Uterus (tissue), 2 donors: ENCODE measurements at regions not wholly inside any gene's neighbourhood (a gene's known extent, or its start where the extent isn't known, plus 50 kb on each side); places are given as distances from the start of the nearest gene placed in this dataset.
"Not testable (repeated sequence)": the region's sequence is repeated elsewhere in the genome, so short reads cannot be mapped to it uniquely, and the experiment has no call there.

Experiments used
- POLR2A ChIP-seq, 2 donors: fragments of 450-650 bp; IDR thresholded peaks; one replicate each; pipeline ENCODE4 v1.6.1; 2016; ENCODE audit warnings: antibody characterized with exemption in 2 of 2, mild to moderate bottlenecking in 1 of 2, moderate library complexity in 1 of 2
- TF ChIP-seq, protein P1 (sequence below), 4 experiments: fragments of 200-600 bp in 2 of 4; fragments of 450-650 bp in 2 of 4; sonication (generic) in 2 of 4; IDR thresholded peaks; one replicate each; pipeline ENCODE4 v1.5.1; 2016 to 2019; ENCODE audit warnings: antibody characterized with exemption in 4 of 4, mild to moderate bottlenecking in 2 of 4, moderate library complexity in 1 of 4

DNA sequence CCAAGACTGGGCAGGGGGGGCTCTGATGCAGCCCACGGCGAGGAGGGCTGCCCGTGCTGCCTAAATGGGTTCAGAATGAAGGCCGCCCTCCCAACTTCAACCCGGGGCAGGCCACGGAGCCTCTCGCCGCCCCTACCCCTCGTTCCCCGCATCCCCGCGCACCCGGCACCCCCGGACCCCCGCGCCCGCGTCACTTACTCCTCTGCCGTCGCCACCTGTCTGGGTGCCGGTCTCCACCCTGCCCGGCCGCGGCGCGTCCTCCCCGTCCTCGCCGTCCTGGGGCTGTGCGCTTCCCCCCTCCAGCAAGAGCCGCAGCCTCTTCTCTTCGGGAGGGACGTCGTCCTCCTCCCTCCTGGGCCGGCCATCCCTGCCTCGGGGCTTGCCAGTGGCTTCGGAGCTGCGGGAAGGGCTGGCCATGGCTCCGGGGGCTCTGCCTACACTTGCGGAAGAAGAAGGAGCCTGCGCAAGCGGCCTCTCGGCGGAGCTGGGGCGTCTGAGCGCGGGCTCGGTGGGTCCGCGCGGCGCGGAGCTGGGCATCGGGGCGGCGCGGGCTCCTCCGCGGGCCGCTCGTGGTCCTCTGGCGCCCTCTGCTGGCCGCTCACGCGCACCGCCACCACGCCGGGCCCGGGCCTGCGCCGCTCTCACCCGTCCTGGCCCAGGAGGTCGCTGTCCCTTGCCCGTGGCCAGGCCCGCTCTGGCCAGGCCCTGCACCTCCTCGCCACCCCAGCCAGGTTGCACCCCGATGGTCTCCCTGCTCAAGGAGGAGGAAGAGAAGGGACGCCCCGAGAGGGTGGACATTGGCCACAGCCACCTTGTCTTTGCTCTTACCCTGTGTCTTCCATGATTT, 59.3 kb upstream of the CLEC6A start:
- TF ChIP-seq, protein P1, sequence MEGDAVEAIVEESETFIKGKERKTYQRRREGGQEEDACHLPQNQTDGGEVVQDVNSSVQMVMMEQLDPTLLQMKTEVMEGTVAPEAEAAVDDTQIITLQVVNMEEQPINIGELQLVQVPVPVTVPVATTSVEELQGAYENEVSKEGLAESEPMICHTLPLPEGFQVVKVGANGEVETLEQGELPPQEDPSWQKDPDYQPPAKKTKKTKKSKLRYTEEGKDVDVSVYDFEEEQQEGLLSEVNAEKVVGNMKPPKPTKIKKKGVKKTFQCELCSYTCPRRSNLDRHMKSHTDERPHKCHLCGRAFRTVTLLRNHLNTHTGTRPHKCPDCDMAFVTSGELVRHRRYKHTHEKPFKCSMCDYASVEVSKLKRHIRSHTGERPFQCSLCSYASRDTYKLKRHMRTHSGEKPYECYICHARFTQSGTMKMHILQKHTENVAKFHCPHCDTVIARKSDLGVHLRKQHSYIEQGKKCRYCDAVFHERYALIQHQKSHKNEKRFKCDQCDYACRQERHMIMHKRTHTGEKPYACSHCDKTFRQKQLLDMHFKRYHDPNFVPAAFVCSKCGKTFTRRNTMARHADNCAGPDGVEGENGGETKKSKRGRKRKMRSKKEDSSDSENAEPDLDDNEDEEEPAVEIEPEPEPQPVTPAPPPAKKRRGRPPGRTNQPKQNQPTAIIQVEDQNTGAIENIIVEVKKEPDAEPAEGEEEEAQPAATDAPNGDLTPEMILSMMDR (IDR thresholded peaks at IDR 0.05) = peak in 3 of 4 experiments; percentile 3 to 65 (median 30)
- not testable (repeated sequence) for TF ChIP-seq POLR2A (IDR thresholded peaks at IDR 0.05)
